IMR-90 (cell line): ENCODE measurements at regions not wholly inside any gene's neighbourhood (a gene's known extent, or its start where the extent isn't known, plus 50 kb on each side); places are given as distances from the start of the nearest gene placed in this dataset.

Source experiments
- ATAC-seq: fragments of 200-7000 bp; cut with Tn5 transposase; 2 replicates; pipeline ENCODE4 v1.9.1; 2020; ENCODE audit warnings: low read depth, mild to moderate bottlenecking, moderate library complexity
- BruUV-seq: library from RNA; stranded (reverse); fragments of 400-500 nt; replicated peaks from 2 replicates; lab custom pipeline; 2021; lab: Mats Ljungman, UMichigan
- CTCF ChIA-PET: fragments of 300-600 bp; formaldehyde crosslinking; extraction: SDS; loops from one replicate; lab custom pipeline; 2021; ENCODE audit warnings: antibody characterized with exemption; lab: Yijun Ruan, JAX
- POLR2A ChIA-PET: fragments of 300-600 bp; sonication (Branson Sonifier 250); formaldehyde crosslinking; loops from one replicate; lab custom pipeline; 2022; ENCODE audit warnings: antibody characterized with exemption; ENCODE audit not compliant: unreplicated experiment; lab: Charles Lee
- DNase-seq: peaks from one replicate; pipeline ENCODE4 v3.0.0; 2013
- H2AFZ ChIP-seq: replicated peaks from 2 replicates; pipeline ENCODE3; 2013; ENCODE audit warnings: low read length, mild to moderate bottlenecking; ENCODE audit not compliant: poor library complexity
- H2AK5ac ChIP-seq: 2 replicates; pipeline ENCODE4 v1.6.1; 2013; ENCODE audit warnings: low read depth, low read length, inconsistent platforms
- H2AK9ac ChIP-seq: replicated peaks from 2 replicates; pipeline ENCODE3; 2013; ENCODE audit warnings: mild to moderate bottlenecking, low read depth, low read length, moderate library complexity; ENCODE audit not compliant: poor library complexity
- H2BK120ac ChIP-seq: 2 replicates; pipeline ENCODE4 v1.6.1; 2013; ENCODE audit warnings: low read depth, low read length, inconsistent platforms
- H2BK15ac ChIP-seq: 3 replicates; pipeline ENCODE4 v1.6.1; 2013; ENCODE audit warnings: low read depth, low read length, inconsistent platforms
- H2BK20ac ChIP-seq: 2 replicates; pipeline ENCODE4 v1.6.1; 2013; ENCODE audit warnings: low read depth, mild to moderate bottlenecking, inconsistent platforms, low read length, moderate library complexity
- H2BK5ac ChIP-seq: 2 replicates; pipeline ENCODE4 v1.6.1; 2013; ENCODE audit warnings: mild to moderate bottlenecking, low read depth, low read length, inconsistent platforms; ENCODE audit not compliant: poor library complexity, severe bottlenecking
- H3K14ac ChIP-seq: replicated peaks from 2 replicates; pipeline ENCODE4 v1.6.1; 2013; ENCODE audit warnings: low read depth, low read length, inconsistent platforms
- H3K18ac ChIP-seq: 2 replicates; pipeline ENCODE4 v1.6.1; 2013; ENCODE audit warnings: low read depth, low read length, control low read depth
- H3K23ac ChIP-seq: 2 replicates; pipeline ENCODE4 v1.6.1; 2013; ENCODE audit warnings: low read depth, low read length, inconsistent platforms
- H3K27ac ChIP-seq: 2 replicates; pipeline ENCODE4 v1.5.1; 2013; ENCODE audit warnings: mild to moderate bottlenecking, control low read depth, low read length; ENCODE audit not compliant: insufficient read depth
- H3K27me3 ChIP-seq: 2 replicates; pipeline ENCODE4 v1.6.1; 2013; ENCODE audit warnings: low read length; ENCODE audit not compliant: control insufficient read depth, insufficient read depth
- H3K36me3 ChIP-seq: 2 replicates; pipeline ENCODE4 v1.6.1; 2013; ENCODE audit warnings: low read length, mixed read lengths; ENCODE audit not compliant: control insufficient read depth, insufficient read depth
- H3K4ac ChIP-seq: 2 replicates; pipeline ENCODE4 v1.6.1; 2013; ENCODE audit warnings: low read depth, low read length, inconsistent platforms
- H3K4me1 ChIP-seq: 2 replicates; pipeline ENCODE4 v1.6.1; 2013; ENCODE audit warnings: low read length, mixed read lengths; ENCODE audit not compliant: control insufficient read depth, insufficient read depth
- H3K4me2 ChIP-seq: 2 replicates; pipeline ENCODE4 v1.6.1; 2013; ENCODE audit warnings: low read depth, mild to moderate bottlenecking, control low read depth, low read length, moderate library complexity
- H3K4me3 ChIP-seq: 2 replicates; pipeline ENCODE4 v1.5.1; 2013; ENCODE audit warnings: low read depth, mild to moderate bottlenecking, control low read depth, low read length, moderate library complexity; ENCODE audit not compliant: insufficient read depth
- H3K56ac ChIP-seq: 2 replicates; pipeline ENCODE4 v1.6.1; 2013; ENCODE audit warnings: low read length, inconsistent platforms; ENCODE audit not compliant: insufficient read depth; ENCODE audit errors: extremely low read depth
- H3K79me1 ChIP-seq, 2 experiments: 2 replicates each; pipeline ENCODE4 v1.6.1; 2013; ENCODE audit warnings: low read length in 2 of 2, inconsistent platforms in 1 of 2, low read depth in 1 of 2
- H3K9ac ChIP-seq: 2 replicates; pipeline ENCODE4 v1.6.1; 2013; ENCODE audit warnings: low read depth, low read length, control low read depth
- H3K9me1 ChIP-seq: 2 replicates; pipeline ENCODE4 v1.6.1; 2013; ENCODE audit warnings: low read length, inconsistent platforms; ENCODE audit not compliant: insufficient read depth
- H3K9me3 ChIP-seq: 2 replicates; pipeline ENCODE4 v1.6.1; 2013; ENCODE audit warnings: low read length; ENCODE audit not compliant: control insufficient read depth, insufficient read depth
- H4K20me1 ChIP-seq: 2 replicates; pipeline ENCODE4 v1.6.1; 2013; ENCODE audit warnings: low read length, inconsistent platforms; ENCODE audit not compliant: insufficient read depth
- H4K5ac ChIP-seq: 2 replicates; pipeline ENCODE4 v1.6.1; 2013; ENCODE audit warnings: mild to moderate bottlenecking, low read depth, low read length, control low read depth
- H4K8ac ChIP-seq, 2 experiments: 2 replicates each; pipeline ENCODE4 v1.6.1; 2013; ENCODE audit warnings: low read depth in 2 of 2, low read length in 2 of 2, control low read depth in 1 of 2, inconsistent platforms in 1 of 2
- H4K91ac ChIP-seq: 2 replicates; pipeline ENCODE4 v1.6.1; 2013; ENCODE audit warnings: low read depth, low read length, inconsistent platforms; ENCODE audit not compliant: insufficient read depth
- BHLHE40 ChIP-seq: fragments of 150-350 bp; IDR thresholded peaks from 2 replicates; pipeline ENCODE4 v1.6.1; 2016; ENCODE audit warnings: mild to moderate bottlenecking, low read depth, low read length
- CEBPB ChIP-seq: IDR thresholded peaks from 2 replicates; pipeline ENCODE4 v1.6.1; 2012; ENCODE audit warnings: low read depth, low read length, improper control_type of control experiment
- CHD1 ChIP-seq: IDR thresholded peaks from 2 replicates; pipeline ENCODE4 v1.6.1; 2012; ENCODE audit warnings: low read depth, low read length, improper control_type of control experiment
- FOS ChIP-seq: fragments of 150-350 bp; IDR thresholded peaks from 2 replicates; pipeline ENCODE4 v1.6.1; 2016; ENCODE audit warnings: low read depth, low read length
- MAFK ChIP-seq: IDR thresholded peaks from 2 replicates; pipeline ENCODE4 v1.6.1; 2012; ENCODE audit warnings: low read depth, low read length, improper control_type of control experiment
- MAZ ChIP-seq: IDR thresholded peaks from 2 replicates; pipeline ENCODE4 v1.6.1; 2012; ENCODE audit warnings: low read depth, mild to moderate bottlenecking, low read length, improper control_type of control experiment, moderate library complexity, borderline replicate concordance
- MXI1 ChIP-seq: IDR thresholded peaks from 2 replicates; pipeline ENCODE4 v1.6.1; 2012; ENCODE audit warnings: low read depth, mild to moderate bottlenecking, low read length, moderate library complexity, borderline replicate concordance
- NFE2L2 ChIP-seq: fragments of 150-350 bp; IDR thresholded peaks from 2 replicates; pipeline ENCODE4 v1.6.1; 2016; ENCODE audit warnings: low read depth, mild to moderate bottlenecking, low read length
- POLR2A ChIP-seq: IDR thresholded peaks from 2 replicates; pipeline ENCODE4 v1.6.1; 2012; ENCODE audit warnings: mild to moderate bottlenecking, low read depth, low read length
- RCOR1 ChIP-seq: IDR thresholded peaks from 2 replicates; pipeline ENCODE4 v1.6.1; 2012; ENCODE audit warnings: mild to moderate bottlenecking, low read length, improper control_type of control experiment; ENCODE audit not compliant: insufficient replicate concordance
- RFX5 ChIP-seq: IDR thresholded peaks from 2 replicates; pipeline ENCODE4 v1.8.0; 2012; ENCODE audit warnings: low read depth, mild to moderate bottlenecking, low read length, moderate library complexity
- SMC3 ChIP-seq: fragments of 150-350 bp; IDR thresholded peaks from 2 replicates; pipeline ENCODE4 v1.6.1; 2016; ENCODE audit warnings: low read depth, mild to moderate bottlenecking, antibody characterized with exemption, low read length, moderate library complexity
- WGBS, 2 experiments: methylation state at CpG; one replicate each; pipeline versions ENCODE4 v1.1.5 to v1.1.7; 2013; ENCODE audit warnings: missing lambda C conversion rate in 2 of 2; ENCODE audit not compliant: insufficient read length in 1 of 2; ENCODE audit errors: extremely low coverage in 2 of 2; 5-methylcytosine and 5-hydroxymethylcytosine counted together
- dilution Hi-C: fragments of 300-500 bp; cut with HindIII; formaldehyde crosslinking; loops from one replicate; pipeline ENCODE4 v1.14.3; 2018; ENCODE audit warnings: low sequenced_read_pairs; ENCODE audit not compliant: unreplicated experiment
- in situ Hi-C: fragments of 300-500 bp; cut with MboI; formaldehyde crosslinking; loops from 3 replicates; pipeline ENCODE4 v1.14.3; 2019; ENCODE audit warnings: low sequenced_read_pairs, inconsistent platforms, mixed read lengths
- intact Hi-C: fragments of 100-400 bp; cut with micrococcal nuclease; formaldehyde crosslinking; loops from 2 replicates; pipeline ENCODE4 v1.10.0; 2022
- TF ChIP-seq, protein P1 (sequence below): fragments of 150-350 bp; IDR thresholded peaks from 2 replicates; pipeline ENCODE4 v1.6.1; 2017; ENCODE audit warnings: mild to moderate bottlenecking, antibody characterized with exemption, low read length, low read depth
- TF ChIP-seq, protein P2 (sequence below): fragments of 150-350 bp; IDR thresholded peaks from 2 replicates; pipeline ENCODE4 v1.6.1; 2016; ENCODE audit warnings: low read depth, mild to moderate bottlenecking, low read length, moderate library complexity, borderline replicate concordance
- TF ChIP-seq, protein P3 (sequence below): conservative IDR thresholded peaks from 2 replicates; pipeline ENCODE4 v1.5.1; 2012; ENCODE audit warnings: mild to moderate bottlenecking, low read depth, low read length, improper control_type of control experiment

DNA sequence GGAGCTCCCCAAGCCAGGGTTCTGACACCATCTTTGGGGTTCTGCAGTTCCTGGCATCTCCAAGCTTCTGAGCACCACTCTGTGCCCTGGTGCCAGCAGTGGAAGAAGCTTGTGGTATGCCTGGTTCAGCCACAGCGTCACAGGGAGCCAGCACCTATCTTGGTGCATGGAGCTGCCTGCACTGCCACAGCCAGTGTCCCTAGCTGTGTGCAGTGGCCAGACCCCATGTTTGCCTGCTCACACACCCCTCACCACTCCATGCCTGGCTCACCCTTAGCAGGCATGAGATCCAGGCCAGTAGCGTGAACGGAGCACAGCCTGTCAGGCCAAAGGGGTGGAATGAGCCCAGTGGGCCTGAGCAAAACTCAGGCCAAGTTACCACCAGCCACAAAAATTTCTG, 290.2 kb upstream of the LRATD1 start:
- no CpG with 5 or more reads among the region's 3 CpGs for WGBS, 2 experiments
- no peak overlapping the region for H3K56ac ChIP-seq
- POLR2A ChIA-PET: interaction anchor here (0.6 kb wide), 1 partner anchor 244 kb away, joined by 3 read pairs; no protein-coding TSS in a partner anchor
- H2BK120ac ChIP-seq: no peak overlapping the region
- H2AK5ac ChIP-seq: no peak overlapping the region
- CTCF ChIA-PET: no interaction called here
- in situ Hi-C loops (no loop called here), intact Hi-C loops (no loop called here), dilution Hi-C loops (no loop called here)
- no peaks in the 10 kb centered on the region for H3K27me3 ChIP-seq
- no peak overlapping the region for H3K4me3 ChIP-seq
- no peak overlapping the region for H4K8ac ChIP-seq
- H3K18ac ChIP-seq: no peak overlapping the region
- H2BK15ac ChIP-seq: no peak overlapping the region
- H3K9me1 ChIP-seq: no peaks in the 10 kb centered on the region
- no TSS peak for BruUV-seq
- DNase-seq (no peak), ATAC-seq (no peak)
- H3K9me3 ChIP-seq: peaks cover 10% of the 10 kb centered on the region; the same call in 1 of the 2 replicates
- no peak overlapping the region for H2AK9ac ChIP-seq
- no peak overlapping the region for H2BK20ac ChIP-seq
- no peak overlapping the region for H3K23ac ChIP-seq
- no peak overlapping the region for H3K9ac ChIP-seq
- H4K91ac ChIP-seq: no peak overlapping the region
- no peaks in the 10 kb centered on the region for H3K36me3 ChIP-seq
- no peaks in the 10 kb centered on the region for H4K20me1 ChIP-seq
- no peak overlapping the region for H3K14ac ChIP-seq
- TF ChIP-seq POLR2A (no peak), MAFK (no peak), BHLHE40 (no peak), MAZ (no peak), CHD1 (no peak), RCOR1 (no peak), FOS (no peak), RFX5 (no peak), NFE2L2 (no peak), SMC3 (no peak), CEBPB (no peak), MXI1 (no peak)
- TF ChIP-seq, protein P1, sequence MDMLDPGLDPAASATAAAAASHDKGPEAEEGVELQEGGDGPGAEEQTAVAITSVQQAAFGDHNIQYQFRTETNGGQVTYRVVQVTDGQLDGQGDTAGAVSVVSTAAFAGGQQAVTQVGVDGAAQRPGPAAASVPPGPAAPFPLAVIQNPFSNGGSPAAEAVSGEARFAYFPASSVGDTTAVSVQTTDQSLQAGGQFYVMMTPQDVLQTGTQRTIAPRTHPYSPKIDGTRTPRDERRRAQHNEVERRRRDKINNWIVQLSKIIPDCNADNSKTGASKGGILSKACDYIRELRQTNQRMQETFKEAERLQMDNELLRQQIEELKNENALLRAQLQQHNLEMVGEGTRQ: no peak
- TF ChIP-seq, protein P2, sequence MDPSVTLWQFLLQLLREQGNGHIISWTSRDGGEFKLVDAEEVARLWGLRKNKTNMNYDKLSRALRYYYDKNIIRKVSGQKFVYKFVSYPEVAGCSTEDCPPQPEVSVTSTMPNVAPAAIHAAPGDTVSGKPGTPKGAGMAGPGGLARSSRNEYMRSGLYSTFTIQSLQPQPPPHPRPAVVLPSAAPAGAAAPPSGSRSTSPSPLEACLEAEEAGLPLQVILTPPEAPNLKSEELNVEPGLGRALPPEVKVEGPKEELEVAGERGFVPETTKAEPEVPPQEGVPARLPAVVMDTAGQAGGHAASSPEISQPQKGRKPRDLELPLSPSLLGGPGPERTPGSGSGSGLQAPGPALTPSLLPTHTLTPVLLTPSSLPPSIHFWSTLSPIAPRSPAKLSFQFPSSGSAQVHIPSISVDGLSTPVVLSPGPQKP: no peak
- TF ChIP-seq, protein P3, sequence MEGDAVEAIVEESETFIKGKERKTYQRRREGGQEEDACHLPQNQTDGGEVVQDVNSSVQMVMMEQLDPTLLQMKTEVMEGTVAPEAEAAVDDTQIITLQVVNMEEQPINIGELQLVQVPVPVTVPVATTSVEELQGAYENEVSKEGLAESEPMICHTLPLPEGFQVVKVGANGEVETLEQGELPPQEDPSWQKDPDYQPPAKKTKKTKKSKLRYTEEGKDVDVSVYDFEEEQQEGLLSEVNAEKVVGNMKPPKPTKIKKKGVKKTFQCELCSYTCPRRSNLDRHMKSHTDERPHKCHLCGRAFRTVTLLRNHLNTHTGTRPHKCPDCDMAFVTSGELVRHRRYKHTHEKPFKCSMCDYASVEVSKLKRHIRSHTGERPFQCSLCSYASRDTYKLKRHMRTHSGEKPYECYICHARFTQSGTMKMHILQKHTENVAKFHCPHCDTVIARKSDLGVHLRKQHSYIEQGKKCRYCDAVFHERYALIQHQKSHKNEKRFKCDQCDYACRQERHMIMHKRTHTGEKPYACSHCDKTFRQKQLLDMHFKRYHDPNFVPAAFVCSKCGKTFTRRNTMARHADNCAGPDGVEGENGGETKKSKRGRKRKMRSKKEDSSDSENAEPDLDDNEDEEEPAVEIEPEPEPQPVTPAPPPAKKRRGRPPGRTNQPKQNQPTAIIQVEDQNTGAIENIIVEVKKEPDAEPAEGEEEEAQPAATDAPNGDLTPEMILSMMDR: no peak
- no peak overlapping the region for H3K4me2 ChIP-seq
- no peaks in the 10 kb centered on the region for H3K4me1 ChIP-seq
- H2BK5ac ChIP-seq: no peak overlapping the region
- no peak overlapping the region for H3K4ac ChIP-seq
- H3K79me1 ChIP-seq: no peaks in the 10 kb centered on the region
- no peak overlapping the region for H2AFZ ChIP-seq
- no peak overlapping the region for H4K5ac ChIP-seq
- H3K27ac ChIP-seq: no peak overlapping the region
